A673 (cell line): ENCODE measurements at regions not wholly inside any gene's neighbourhood (a gene's known extent, or its start where the extent isn't known, plus 50 kb on each side); places are given as distances from the start of the nearest gene placed in this dataset.

ENCODE experiments used
- CTCF ChIP-seq: fragments of 300-800, 200-600 bp; sonication (generic); conservative IDR thresholded peaks from 2 replicates; pipeline ENCODE4 v1.5.1; 2017; ENCODE audit warnings: low read depth, mild to moderate bottlenecking, antibody characterized with exemption, low read length, moderate library complexity, mixed read lengths
- EZH2 ChIP-seq: fragments of 200-600 bp; sonication (generic); IDR thresholded peaks from 2 replicates; pipeline ENCODE4 v1.6.1; 2017; ENCODE audit warnings: borderline replicate concordance, low read depth, mild to moderate bottlenecking, mixed read lengths, antibody characterized with exemption, low read length; ENCODE audit not compliant: poor library complexity, severe bottlenecking

- TF ChIP-seq CTCF, result no peak
- no peak for TF ChIP-seq EZH2
Measured at GRCh38 chr2:236841389-236841788, 244.3 kb upstream of the COPS8 start.
